Mesendoderm (in vitro differentiated cells): ENCODE measurements at regions not wholly inside any gene's neighbourhood (a gene's known extent, or its start where the extent isn't known, plus 50 kb on each side); places are given as distances from the start of the nearest gene placed in this dataset.

Experiments used
- DNase-seq: peaks from one replicate; pipeline ENCODE4 v3.0.0; 2013
- H2AK5ac ChIP-seq: 2 replicates; pipeline ENCODE4 v1.6.1; 2013; ENCODE audit warnings: low read length, inconsistent platforms
- H2BK120ac ChIP-seq: 2 replicates; pipeline ENCODE4 v1.6.1; 2013; ENCODE audit warnings: low read depth, mild to moderate bottlenecking, low read length, moderate library complexity, mixed read lengths
- H2BK15ac ChIP-seq: replicated peaks from 2 replicates; pipeline ENCODE4 v1.6.1; 2013; ENCODE audit warnings: low read depth, mild to moderate bottlenecking, moderate library complexity
- H2BK5ac ChIP-seq: 2 replicates; pipeline ENCODE4 v1.6.1; 2013; ENCODE audit warnings: low read length, inconsistent platforms
- H3K18ac ChIP-seq: 2 replicates; pipeline ENCODE4 v1.6.1; 2013; ENCODE audit warnings: mild to moderate bottlenecking, low read length, mixed read lengths
- H3K23ac ChIP-seq: one replicate; pipeline ENCODE4 v1.6.1; 2013; ENCODE audit warnings: low read length
- H3K27ac ChIP-seq: 2 replicates; pipeline ENCODE4 v1.5.1; 2013; ENCODE audit warnings: low read depth, mild to moderate bottlenecking, inconsistent platforms, low read length, moderate library complexity
- H3K27me3 ChIP-seq: 2 replicates; pipeline ENCODE4 v1.6.1; 2013; ENCODE audit warnings: low read length, control low read depth, mild to moderate bottlenecking, inconsistent platforms; ENCODE audit not compliant: insufficient read depth, poor library complexity
- H3K36me3 ChIP-seq: 2 replicates; pipeline ENCODE4 v1.6.1; 2013; ENCODE audit warnings: low read length, inconsistent platforms; ENCODE audit not compliant: control insufficient read depth, insufficient read depth
- H3K4ac ChIP-seq: one replicate; pipeline ENCODE4 v1.6.1; 2013; ENCODE audit warnings: low read depth, mild to moderate bottlenecking, low read length, moderate library complexity
- H3K4me1 ChIP-seq: 2 replicates; pipeline ENCODE4 v1.6.1; 2013; ENCODE audit warnings: low read depth, low read length, inconsistent platforms; ENCODE audit not compliant: control insufficient read depth
- H3K4me2 ChIP-seq: 2 replicates; pipeline ENCODE4 v1.6.1; 2013; ENCODE audit warnings: low read length
- H3K4me3 ChIP-seq: 2 replicates; pipeline ENCODE4 v1.5.1; 2013; ENCODE audit warnings: mild to moderate bottlenecking, low read length
- H3K56ac ChIP-seq: one replicate; pipeline ENCODE4 v1.6.1; 2013; ENCODE audit warnings: low read length
- H3K79me1 ChIP-seq: 2 replicates; pipeline ENCODE4 v1.6.1; 2013; ENCODE audit warnings: low read length, inconsistent platforms
- H3K79me2 ChIP-seq: 2 replicates; pipeline ENCODE4 v1.6.1; 2013; ENCODE audit warnings: mild to moderate bottlenecking, low read length; ENCODE audit not compliant: control insufficient read depth, insufficient read depth
- H3K9ac ChIP-seq: 2 replicates; pipeline ENCODE4 v1.6.1; 2013; ENCODE audit warnings: low read length, inconsistent platforms
- H4K5ac ChIP-seq: one replicate; pipeline ENCODE4 v1.6.1; 2013; ENCODE audit warnings: low read length
- H4K8ac ChIP-seq: one replicate; pipeline ENCODE4 v1.6.1; 2013; ENCODE audit warnings: low read depth, mild to moderate bottlenecking, control low read depth, low read length, moderate library complexity
- WGBS: extraction: QIAGEN DNeasy Blood & Tissue Kit; methylation state at CpG from one replicate; pipeline ENCODE4 v1.1.7; 2013; ENCODE audit warnings: low lambda C conversion rate, missing lambda C conversion rate; ENCODE audit not compliant: insufficient coverage; ENCODE audit errors: extremely low coverage; 5-methylcytosine and 5-hydroxymethylcytosine counted together

DNA sequence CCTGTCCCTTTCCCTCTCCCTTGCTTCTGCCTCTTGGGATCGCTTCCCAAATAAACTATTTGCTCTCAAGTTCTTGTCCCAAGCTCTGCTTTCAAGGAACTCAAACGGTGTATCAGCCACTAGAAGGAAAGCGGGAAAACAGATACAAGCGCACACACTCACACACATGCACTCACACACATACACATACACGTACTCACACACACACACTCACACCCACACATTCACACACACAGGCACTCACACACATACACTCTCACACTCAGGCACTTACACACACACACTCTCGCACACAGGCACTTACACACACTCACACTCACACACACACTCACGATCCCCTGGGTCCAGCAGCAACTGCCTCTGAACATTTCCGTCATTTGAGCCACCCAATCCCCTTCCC lies 121.9 kb downstream of the RAB11FIP2 start:
- no peak for DNase-seq
- no peaks in the 10 kb centered on the region for H3K79me2 ChIP-seq
- no peak overlapping the region for H3K18ac ChIP-seq
- no peaks in the 10 kb centered on the region for H3K79me1 ChIP-seq
- H3K27me3 ChIP-seq: no peaks in the 10 kb centered on the region
- no peak overlapping the region for H3K23ac ChIP-seq
- no peak overlapping the region for H2BK15ac ChIP-seq
- no peak overlapping the region for H3K4me2 ChIP-seq
- no CpG with 5 or more reads among the region's 8 CpGs for WGBS
- no peak overlapping the region for H3K56ac ChIP-seq
- H3K9ac ChIP-seq: no peak overlapping the region
- no peak overlapping the region for H4K5ac ChIP-seq
- H2BK5ac ChIP-seq: no peak overlapping the region
- H3K4me1 ChIP-seq: no peaks in the 10 kb centered on the region
- no peak overlapping the region for H2BK120ac ChIP-seq
- no peak overlapping the region for H2AK5ac ChIP-seq
- H3K4ac ChIP-seq: no peak overlapping the region
- H3K36me3 ChIP-seq: no peaks in the 10 kb centered on the region
- H3K27ac ChIP-seq: no peak overlapping the region
- no peak overlapping the region for H4K8ac ChIP-seq
- no peak overlapping the region for H3K4me3 ChIP-seq

DNA sequence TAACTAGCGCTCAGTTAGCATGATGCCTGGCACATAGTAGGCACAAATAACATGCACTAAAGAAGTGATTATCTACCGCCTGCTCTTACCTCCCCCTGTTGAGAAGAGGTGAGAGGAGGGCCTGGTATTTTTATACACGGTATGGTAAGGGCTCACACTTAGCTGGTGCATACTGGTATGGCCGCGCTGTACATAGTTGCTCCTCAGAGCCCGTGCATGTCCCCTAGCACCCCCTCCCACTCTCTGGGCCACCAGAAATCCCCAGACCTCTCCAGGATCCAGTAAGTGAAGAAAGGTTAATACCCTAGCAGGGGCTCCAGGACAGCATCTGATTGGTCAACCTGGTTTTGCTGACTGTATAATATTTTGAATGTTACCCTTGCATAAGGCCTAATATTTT lies 121.4 kb downstream of the RAB11FIP2 start:
- Histone ChIP-seq H3K36me3 (no peaks in the 10 kb centered on the region), H4K8ac (no peak overlapping the region), H3K4me1 (no peaks in the 10 kb centered on the region), H2AK5ac (no peak overlapping the region), H3K4me3 (no peak overlapping the region), H3K23ac (no peak overlapping the region), H2BK15ac (no peak overlapping the region), H3K18ac (no peak overlapping the region), H2BK120ac (no peak overlapping the region), H3K79me2 (no peaks in the 10 kb centered on the region), H2BK5ac (no peak overlapping the region), H3K79me1 (no peaks in the 10 kb centered on the region), H3K4me2 (no peak overlapping the region), H3K4ac (no peak overlapping the region), H3K56ac (no peak overlapping the region), H3K27me3 (no peaks in the 10 kb centered on the region), H3K27ac (no peak overlapping the region), H3K9ac (no peak overlapping the region), H4K5ac (no peak overlapping the region)
- no peak for DNase-seq
- WGBS: no CpG with 5 or more reads among the region's 6 CpGs

DNA sequence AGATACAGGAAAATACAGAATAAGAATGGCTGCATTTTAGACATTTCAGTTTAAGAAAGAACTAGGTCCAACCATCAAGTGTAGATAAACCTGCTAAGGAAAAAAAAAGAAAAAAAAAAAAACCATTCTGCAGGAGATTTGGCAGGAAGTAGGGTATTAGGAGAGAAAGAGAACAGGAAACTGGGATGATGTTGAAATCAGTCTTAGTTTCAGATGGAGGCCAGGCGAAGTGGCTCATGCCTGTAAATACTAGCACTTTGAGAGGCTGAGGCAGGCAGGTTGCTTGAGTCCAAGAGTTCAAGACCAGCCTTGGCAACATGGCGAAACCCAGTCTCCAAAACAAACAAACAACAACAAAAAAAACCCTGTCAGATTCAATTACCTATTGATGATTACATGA lies 120.2 kb downstream of the RAB11FIP2 start:
- H3K4ac ChIP-seq: no peak overlapping the region
- H3K56ac ChIP-seq: no peak overlapping the region
- no peak for DNase-seq
- H2AK5ac ChIP-seq: no peak overlapping the region
- H2BK5ac ChIP-seq: no peak overlapping the region
- H3K79me1 ChIP-seq: no peaks in the 10 kb centered on the region
- no peak overlapping the region for H3K4me3 ChIP-seq
- H3K79me2 ChIP-seq: no peaks in the 10 kb centered on the region
- no peaks in the 10 kb centered on the region for H3K27me3 ChIP-seq
- H3K18ac ChIP-seq: no peak overlapping the region
- no CpG with 5 or more reads among the region's 2 CpGs for whole genome bisulfite sequencing
- no peak overlapping the region for H3K4me2 ChIP-seq
- no peak overlapping the region for H3K27ac ChIP-seq
- H3K9ac ChIP-seq: no peak overlapping the region
- H3K36me3 ChIP-seq: no peaks in the 10 kb centered on the region
- H3K4me1 ChIP-seq: no peaks in the 10 kb centered on the region
- no peak overlapping the region for H2BK120ac ChIP-seq
- no peak overlapping the region for H4K8ac ChIP-seq
- no peak overlapping the region for H2BK15ac ChIP-seq
- H3K23ac ChIP-seq: no peak overlapping the region
- no peak overlapping the region for H4K5ac ChIP-seq

DNA sequence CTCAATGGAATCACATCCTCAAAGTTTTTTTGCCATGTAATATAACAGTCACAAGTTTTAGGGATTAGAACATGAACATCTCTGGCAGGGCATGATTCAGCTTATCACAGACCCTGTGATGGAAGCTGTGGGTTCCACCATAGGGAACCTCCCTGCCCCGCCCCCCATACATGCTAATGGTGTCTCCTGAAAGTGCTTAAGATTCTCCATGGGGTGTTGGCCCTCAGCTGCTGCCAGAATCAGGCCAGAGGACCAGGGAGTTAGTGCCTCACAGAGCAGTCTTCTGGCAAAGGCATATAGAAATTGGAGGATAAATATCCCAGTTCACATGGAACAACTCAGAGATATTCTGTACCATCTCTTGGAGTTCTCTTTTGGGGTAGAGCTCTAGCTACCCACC lies 119.4 kb downstream of the RAB11FIP2 start:
- H3K23ac ChIP-seq: no peak overlapping the region
- no peaks in the 10 kb centered on the region for H3K79me1 ChIP-seq
- H2BK15ac ChIP-seq: no peak overlapping the region
- no peak overlapping the region for H3K56ac ChIP-seq
- H4K5ac ChIP-seq: no peak overlapping the region
- H3K18ac ChIP-seq: no peak overlapping the region
- H3K9ac ChIP-seq: no peak overlapping the region
- no peak overlapping the region for H3K4me2 ChIP-seq
- no CpG with 5 or more reads among the region's 1 CpG for WGBS
- H3K4me1 ChIP-seq: no peaks in the 10 kb centered on the region
- no peak overlapping the region for H2BK120ac ChIP-seq
- no peaks in the 10 kb centered on the region for H3K36me3 ChIP-seq
- H3K4me3 ChIP-seq: no peak overlapping the region
- H3K79me2 ChIP-seq: no peaks in the 10 kb centered on the region
- no peak overlapping the region for H2BK5ac ChIP-seq
- peak; percentile 19 for DNase-seq
- H3K4ac ChIP-seq: no peak overlapping the region
- H3K27ac ChIP-seq: no peak overlapping the region
- no peak overlapping the region for H4K8ac ChIP-seq
- no peaks in the 10 kb centered on the region for H3K27me3 ChIP-seq
- no peak overlapping the region for H2AK5ac ChIP-seq

DNA sequence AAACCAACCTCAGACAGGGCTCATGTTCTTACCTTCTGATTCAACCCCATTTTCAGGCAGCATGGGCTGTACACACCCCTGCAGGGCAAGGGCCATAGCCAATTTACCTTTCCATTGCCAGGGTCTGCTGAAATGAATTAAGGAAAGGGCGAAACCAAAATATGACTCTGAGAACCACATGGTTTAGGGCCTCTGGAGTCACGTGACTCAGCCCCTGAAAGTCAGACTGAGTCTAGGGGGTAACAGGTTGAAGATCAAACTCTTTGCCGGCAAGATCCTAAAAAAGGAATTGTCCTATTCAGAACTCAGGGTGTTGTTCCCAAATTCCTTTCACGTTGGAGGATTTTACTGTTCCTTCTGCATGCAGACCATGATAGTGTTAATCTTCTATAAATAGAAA lies 118.9 kb downstream of the RAB11FIP2 start:
- Histone ChIP-seq H2BK5ac (no peak overlapping the region), H4K8ac (no peak overlapping the region), H3K4me3 (no peak overlapping the region), H3K27ac (no peak overlapping the region), H2AK5ac (no peak overlapping the region), H3K4me1 (no peaks in the 10 kb centered on the region), H3K27me3 (no peaks in the 10 kb centered on the region), H3K18ac (no peak overlapping the region), H3K4me2 (no peak overlapping the region), H3K9ac (no peak overlapping the region), H2BK120ac (no peak overlapping the region), H2BK15ac (no peak overlapping the region), H3K4ac (no peak overlapping the region), H4K5ac (no peak overlapping the region), H3K79me2 (no peaks in the 10 kb centered on the region), H3K23ac (no peak overlapping the region), H3K36me3 (no peaks in the 10 kb centered on the region), H3K56ac (no peak overlapping the region), H3K79me1 (no peaks in the 10 kb centered on the region)
- DNase-seq: no peak
- WGBS: no CpG with 5 or more reads among the region's 4 CpGs

DNA sequence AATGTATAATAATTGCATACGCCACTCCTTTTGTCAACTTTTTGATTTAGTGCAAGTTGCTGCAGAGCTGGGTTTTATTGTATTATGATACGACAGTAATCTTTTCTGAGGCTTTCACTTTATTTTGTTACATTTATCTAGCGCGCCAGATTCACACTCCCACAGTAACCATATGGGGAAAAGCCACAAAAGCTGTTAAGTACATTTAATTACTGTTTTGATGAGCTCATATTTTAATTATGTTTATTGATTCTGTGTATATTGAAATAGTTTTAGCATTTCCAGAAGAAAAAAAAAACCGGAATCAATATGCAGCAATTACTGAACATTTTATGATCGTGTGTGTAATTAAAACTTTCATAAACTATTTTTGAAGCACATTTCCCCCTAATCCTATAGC lies 118.5 kb downstream of the RAB11FIP2 start:
- Histone ChIP-seq H3K4me1 (no peaks in the 10 kb centered on the region), H3K4me2 (no peak overlapping the region), H3K23ac (no peak overlapping the region), H3K27me3 (no peaks in the 10 kb centered on the region), H2BK120ac (no peak overlapping the region), H3K79me2 (no peaks in the 10 kb centered on the region), H2BK5ac (no peak overlapping the region), H4K5ac (no peak overlapping the region), H2BK15ac (no peak overlapping the region), H4K8ac (no peak overlapping the region), H3K36me3 (no peaks in the 10 kb centered on the region), H3K4ac (no peak overlapping the region), H2AK5ac (no peak overlapping the region), H3K27ac (no peak overlapping the region), H3K9ac (no peak overlapping the region), H3K79me1 (no peaks in the 10 kb centered on the region), H3K4me3 (no peak overlapping the region), H3K56ac (no peak overlapping the region), H3K18ac (no peak overlapping the region)
- no peak for DNase-seq
- no CpG with 5 or more reads among the region's 6 CpGs for WGBS
